Activated CD4-positive, alpha-beta T cell treated with anti-CD3 and anti-CD28 coated beads, Interleukin-2, amount 10 ng/mL, durations not matched to agents 7 days and 5 days (primary cell): ENCODE measurements at regions not wholly inside any gene's neighbourhood (a gene's known extent, or its start where the extent isn't known, plus 50 kb on each side); places are given as distances from the start of the nearest gene placed in this dataset.
"Not testable (repeated sequence)": the region's sequence is repeated elsewhere in the genome, so short reads cannot be mapped to it uniquely, and the experiment has no call there.

Experiments
- CTCF ChIA-PET: fragments of 350-600 bp; sonication (Branson Sonifier 250); formaldehyde crosslinking; loops from one replicate; lab custom pipeline; 2021; ENCODE audit warnings: antibody characterized with exemption; lab: Charles Lee
- POLR2A ChIA-PET: fragments of 350-600 bp; sonication (Branson Sonifier 250); formaldehyde crosslinking; loops from one replicate; lab custom pipeline; 2021; ENCODE audit warnings: antibody characterized with exemption; lab: Charles Lee
- DNase-seq: peaks from one replicate; pipeline ENCODE4 v3.0.0-alpha.2; 2020
- H3K27ac Mint-ChIP-seq: one replicate; pipeline ENCODE4 v1.8.0; 2021; ENCODE audit warnings: mild to moderate bottlenecking, moderate library complexity, mixed read lengths
- H3K27me3 Mint-ChIP-seq: one replicate; pipeline ENCODE4 v1.8.0; 2021; ENCODE audit warnings: mixed read lengths
- H3K36me3 Mint-ChIP-seq: one replicate; pipeline ENCODE4 v1.8.0; 2021; ENCODE audit warnings: low read depth, mixed read lengths
- H3K4me1 Mint-ChIP-seq: one replicate; pipeline ENCODE4 v1.8.0; 2021; ENCODE audit warnings: mixed read lengths
- H3K4me3 Mint-ChIP-seq: one replicate; pipeline ENCODE4 v1.8.0; 2021; ENCODE audit warnings: mild to moderate bottlenecking, moderate library complexity, mixed read lengths
- H3K9me3 Mint-ChIP-seq: one replicate; pipeline ENCODE4 v1.8.0; 2021; ENCODE audit warnings: mixed read lengths

DNA sequence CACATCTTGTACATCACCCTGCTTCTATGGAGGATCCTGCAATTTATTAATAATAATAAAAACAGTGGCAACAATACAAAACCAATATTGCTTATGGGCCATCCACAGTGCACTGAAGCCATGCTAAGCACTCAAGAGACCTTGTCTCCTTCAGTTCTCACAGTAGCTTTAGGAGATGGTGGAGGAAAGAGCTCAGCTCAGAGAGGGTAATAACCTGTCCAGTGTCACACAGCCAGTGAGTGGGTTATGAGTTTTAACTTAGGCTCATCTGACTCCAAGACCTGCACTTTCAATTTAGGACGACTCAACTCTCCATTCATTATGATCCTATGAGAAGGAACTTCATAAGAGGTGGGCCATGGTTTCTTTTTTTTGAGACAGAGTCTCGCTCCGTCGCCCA is 347.6 kb upstream of the RUNX1 start:
- CTCF ChIA-PET, result interaction anchor here (0.6 to 1.2 kb wide), 2 partner anchors 14 to 413 kb away, joined by 3 read pairs; no protein-coding TSS in a partner anchor
- DNase-seq, result no peak
- no peaks in the 10 kb centered on the region for H3K36me3 Mint-ChIP-seq
- H3K9me3 Mint-ChIP-seq, result peaks cover 3% of the 10 kb centered on the region
- no peak overlapping the region for H3K27ac Mint-ChIP-seq
- H3K27me3 Mint-ChIP-seq, result no peaks in the 10 kb centered on the region
- POLR2A ChIA-PET, result no interaction called here
- no peak overlapping the region for H3K4me3 Mint-ChIP-seq
- H3K4me1 Mint-ChIP-seq, result peaks cover 22% of the 10 kb centered on the region

DNA sequence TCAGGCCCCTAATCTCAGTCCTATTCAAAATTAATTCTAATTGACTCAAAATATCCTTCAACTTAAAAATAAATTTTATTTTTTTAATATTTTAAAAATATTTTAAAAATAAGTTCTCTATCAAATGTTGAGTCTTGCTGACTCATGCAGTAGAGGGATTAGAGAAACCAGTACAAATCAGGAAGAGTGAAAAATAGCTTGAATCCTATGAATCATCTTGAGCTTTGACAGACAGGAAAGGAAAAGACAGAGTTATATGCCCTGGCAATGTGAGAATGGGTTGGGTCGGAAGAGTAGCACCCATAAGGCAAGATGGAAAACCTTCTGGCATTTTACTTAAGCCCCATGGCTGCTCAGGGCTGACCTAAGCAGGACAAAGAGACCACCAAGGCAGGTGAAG is 346.6 kb upstream of the RUNX1 start:
- peaks cover 3% of the 10 kb centered on the region for H3K9me3 Mint-ChIP-seq
- H3K36me3 Mint-ChIP-seq, result no peaks in the 10 kb centered on the region
- POLR2A ChIA-PET, result no interaction called here
- H3K4me3 Mint-ChIP-seq, result no peak overlapping the region
- CTCF ChIA-PET, result interaction anchor here (0.6 to 1.2 kb wide), 3 partner anchors 13 to 506 kb away, joined by 3 to 4 read pairs (median 4); no protein-coding TSS in a partner anchor
- H3K4me1 Mint-ChIP-seq, result peaks cover 20% of the 10 kb centered on the region
- H3K27me3 Mint-ChIP-seq, result no peaks in the 10 kb centered on the region
- no peak overlapping the region for H3K27ac Mint-ChIP-seq
- no peak for DNase-seq

DNA sequence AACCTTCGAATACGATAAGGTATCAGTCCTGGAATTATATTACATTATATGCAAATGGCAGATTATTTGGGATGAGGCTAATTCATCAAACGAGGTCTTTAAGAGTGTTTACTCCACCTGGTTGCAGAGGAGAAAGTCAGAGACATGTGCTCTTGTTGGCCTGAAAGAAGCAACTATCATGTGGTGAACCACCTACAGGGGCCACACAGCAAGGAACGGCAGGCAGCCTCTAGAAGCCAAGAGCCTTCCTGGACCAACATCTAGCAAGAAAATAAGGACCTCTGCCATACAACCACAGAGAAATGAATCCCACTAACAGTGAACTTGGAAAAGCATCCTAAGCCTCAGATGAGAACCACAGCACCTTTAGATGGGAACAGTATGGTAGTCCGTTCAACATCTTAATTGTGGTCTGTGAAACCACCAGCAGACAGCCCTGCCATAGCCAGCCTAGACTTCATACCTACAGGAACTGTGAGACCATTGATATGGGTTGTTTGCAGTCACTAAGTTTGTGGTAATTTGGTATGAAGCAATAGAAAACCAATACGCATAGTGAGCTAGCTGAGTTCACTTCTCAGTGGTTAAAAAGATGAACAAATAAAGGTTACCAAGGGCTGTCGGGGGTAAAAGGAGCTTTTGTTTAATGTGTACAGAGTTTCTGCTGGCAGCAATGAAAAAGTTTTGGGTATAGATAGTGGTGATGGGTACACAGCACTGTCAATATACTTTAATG is 345.7 kb upstream of the RUNX1 start:
- POLR2A ChIA-PET, result no interaction called here
- no peak overlapping the region for H3K4me3 Mint-ChIP-seq
- CTCF ChIA-PET, result interaction anchor here (0.9 kb wide), 1 partner anchor 649 kb away, joined by 3 read pairs; no protein-coding TSS in a partner anchor

DNA sequence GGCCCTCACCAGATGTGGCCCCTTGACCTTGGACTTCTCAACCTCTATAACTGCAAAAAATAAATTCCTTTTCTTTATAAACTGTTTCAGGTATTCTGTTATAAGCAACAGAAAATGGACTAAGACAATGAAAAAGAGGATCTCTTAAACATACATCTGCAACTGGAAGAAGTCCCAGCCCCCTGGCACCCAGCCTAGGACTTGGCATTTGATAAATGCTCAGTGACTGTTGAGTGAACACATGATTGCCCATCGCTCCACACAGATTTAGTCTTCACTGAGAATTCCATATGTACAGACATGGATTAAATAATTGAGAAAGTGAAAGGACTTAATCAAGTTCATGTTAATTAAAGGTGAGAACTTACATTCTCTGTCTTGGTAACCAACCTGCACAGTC is 344.9 kb upstream of the RUNX1 start:
- DNase-seq, result no peak
- POLR2A ChIA-PET, result no interaction called here
- CTCF ChIA-PET, result interaction anchor here (1.2 kb wide), 1 partner anchor 22 kb away, joined by 3 read pairs; no protein-coding TSS in a partner anchor
- Mint-ChIP-seq H3K27ac (no peak overlapping the region), H3K9me3 (peaks cover 5% of the 10 kb centered on the region), H3K27me3 (no peaks in the 10 kb centered on the region), H3K36me3 (no peaks in the 10 kb centered on the region), H3K4me1 (peaks cover 7% of the 10 kb centered on the region), H3K4me3 (no peak overlapping the region)

More for the DNA sequence above, 345.7 kb upstream of the RUNX1 start:
- peaks cover 5% of the 10 kb centered on the region for H3K9me3 Mint-ChIP-seq
- H3K27ac Mint-ChIP-seq, result no peak overlapping the region
- no peaks in the 10 kb centered on the region for H3K36me3 Mint-ChIP-seq
- no peak for DNase-seq
- H3K27me3 Mint-ChIP-seq, result no peaks in the 10 kb centered on the region
- peaks cover 11% of the 10 kb centered on the region for H3K4me1 Mint-ChIP-seq

DNA sequence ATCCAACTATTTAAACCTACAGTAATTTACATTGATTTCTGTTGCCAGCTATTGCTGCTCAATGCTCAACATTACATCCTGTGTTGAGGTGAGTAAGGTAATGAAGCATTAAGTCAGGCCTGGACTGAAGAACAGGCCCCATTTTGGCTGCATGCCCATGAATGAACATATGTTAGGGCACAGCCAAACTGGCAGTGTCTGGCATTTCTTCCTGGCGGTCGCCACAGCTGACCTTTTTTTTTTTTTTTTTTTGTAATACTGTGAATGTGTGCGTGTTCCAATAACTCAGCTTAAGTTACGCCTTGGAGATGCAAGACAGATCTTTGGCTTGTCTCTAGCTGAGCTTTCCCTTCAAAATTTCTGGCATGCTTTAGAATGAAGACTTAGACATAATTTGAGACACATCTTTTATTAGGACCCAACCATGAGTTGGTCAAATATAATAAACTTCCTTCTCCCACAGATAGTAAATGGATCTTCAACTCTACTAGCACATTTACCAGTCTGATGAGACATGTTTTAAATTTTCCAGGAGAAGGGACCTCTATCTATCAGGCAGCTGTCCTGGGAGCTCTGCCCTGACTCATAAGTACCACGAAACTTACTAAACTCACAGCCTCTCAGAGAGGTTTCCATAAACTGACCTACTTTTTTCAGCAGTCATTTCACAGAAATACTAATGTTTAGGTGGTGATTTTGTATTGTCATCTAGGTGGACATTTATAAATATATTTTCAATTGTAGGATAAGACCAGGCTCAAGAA is 341.1 kb upstream of the RUNX1 start:
- no peak overlapping the region for H3K4me3 Mint-ChIP-seq
- ChIA-PET POLR2A (no interaction called here), CTCF (interaction anchor here (0.5 to 2.0 kb wide), 6 partner anchors 10 to 406 kb away, joined by 3 to 5 read pairs (median 4); no protein-coding TSS in a partner anchor)
- H3K27me3 Mint-ChIP-seq, result no peaks in the 10 kb centered on the region
- H3K4me1 Mint-ChIP-seq, result no peaks in the 10 kb centered on the region
- H3K36me3 Mint-ChIP-seq, result no peaks in the 10 kb centered on the region
- H3K27ac Mint-ChIP-seq, result no peak overlapping the region
- peaks cover 5% of the 10 kb centered on the region for H3K9me3 Mint-ChIP-seq
- no peak for DNase-seq

DNA sequence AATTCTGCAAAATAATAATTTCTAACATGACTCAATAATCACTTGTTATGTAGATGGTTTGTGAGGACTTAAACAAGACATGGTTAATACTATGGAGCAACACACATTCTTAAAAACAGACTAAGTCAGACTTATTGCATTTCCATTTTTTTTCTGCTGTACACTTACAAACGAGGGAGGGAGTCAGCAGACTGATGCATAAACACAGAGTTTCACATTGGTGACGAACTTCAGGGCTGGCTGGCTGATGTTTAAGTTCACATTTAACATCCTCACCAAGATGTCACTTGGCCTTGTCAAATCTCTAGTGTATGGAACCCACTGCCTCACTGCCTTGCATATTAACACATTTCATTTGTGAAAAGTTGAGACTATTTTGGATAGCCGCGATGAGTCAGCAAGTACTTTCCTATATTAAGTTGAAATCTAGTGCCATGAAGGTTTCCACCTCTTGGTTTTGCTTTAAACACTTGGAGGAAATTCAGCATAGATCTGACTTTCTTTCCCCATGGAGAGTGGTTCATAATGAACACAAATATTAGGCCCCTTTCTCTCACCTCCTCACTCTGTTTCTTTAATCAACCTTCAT is 337.5 kb upstream of the RUNX1 start:
- peaks cover 2% of the 10 kb centered on the region for H3K9me3 Mint-ChIP-seq
- H3K4me3 Mint-ChIP-seq, result no peak overlapping the region
- CTCF ChIA-PET, result no interaction called here
- peaks cover 7% of the 10 kb centered on the region for H3K27me3 Mint-ChIP-seq
- DNase-seq, result no peak
- H3K27ac Mint-ChIP-seq, result no peak overlapping the region
- H3K4me1 Mint-ChIP-seq, result no peaks in the 10 kb centered on the region
- POLR2A ChIA-PET, result no interaction called here
- no peaks in the 10 kb centered on the region for H3K36me3 Mint-ChIP-seq

DNA sequence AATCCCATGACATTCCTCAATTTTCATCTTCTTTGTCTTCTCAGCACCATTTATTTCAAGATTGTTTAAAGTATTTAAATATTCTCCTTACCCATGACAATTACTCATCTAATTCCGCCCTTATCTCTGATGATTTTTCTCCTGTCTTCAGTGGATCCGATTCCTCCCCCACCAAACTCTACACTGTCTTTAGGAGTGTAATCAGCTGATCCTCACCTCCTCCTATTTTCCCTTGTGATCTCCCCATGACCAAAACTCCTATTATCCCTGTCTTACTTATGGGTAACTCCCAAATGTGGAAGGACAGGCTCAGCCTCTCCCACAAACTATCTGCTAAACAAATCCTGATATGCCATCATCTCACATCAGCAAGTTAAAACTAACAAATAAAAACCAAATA is 335.3 kb upstream of the RUNX1 start:
- H3K36me3 Mint-ChIP-seq, result no peaks in the 10 kb centered on the region
- H3K27ac Mint-ChIP-seq, result no peak overlapping the region
- POLR2A ChIA-PET, result no interaction called here
- no peaks in the 10 kb centered on the region for H3K4me1 Mint-ChIP-seq
- H3K4me3 Mint-ChIP-seq, result no peak overlapping the region
- no peaks in the 10 kb centered on the region for H3K9me3 Mint-ChIP-seq
- no peak for DNase-seq
- H3K27me3 Mint-ChIP-seq, result peaks cover 7% of the 10 kb centered on the region
- CTCF ChIA-PET, result no interaction called here

DNA sequence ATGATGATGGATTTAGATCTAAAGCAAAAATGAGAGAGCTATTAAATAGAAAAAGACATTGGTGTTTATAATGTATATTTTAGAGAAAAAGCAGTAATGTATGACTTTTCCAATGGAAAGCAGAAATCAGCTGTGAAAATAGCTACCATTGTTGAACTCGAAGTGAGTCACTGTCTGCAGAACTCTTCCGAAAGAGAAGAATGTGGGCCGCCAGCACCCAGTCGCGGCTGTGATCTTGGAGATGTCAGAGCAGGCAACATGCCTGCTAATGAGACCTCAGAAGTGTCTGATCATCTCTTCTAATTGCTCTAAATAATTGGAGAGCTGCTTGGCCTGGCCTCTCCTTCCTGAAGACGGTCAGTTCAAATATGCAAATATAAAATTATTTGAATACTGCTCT is 333.6 kb upstream of the RUNX1 start:
- Mint-ChIP-seq H3K4me3 (no peak overlapping the region), H3K4me1 (no peaks in the 10 kb centered on the region), H3K27me3 (peaks cover 7% of the 10 kb centered on the region), H3K9me3 (no peaks in the 10 kb centered on the region), H3K27ac (no peak overlapping the region), H3K36me3 (no peaks in the 10 kb centered on the region)
- CTCF ChIA-PET, result interaction anchor here (0.7 to 1.9 kb wide), 5 partner anchors 14 to 296 kb away, joined by 3 to 5 read pairs (median 4); no protein-coding TSS in a partner anchor
- no peak for DNase-seq
- POLR2A ChIA-PET, result interaction anchor here (0.6 kb wide), 1 partner anchor 10 kb away, joined by 5 read pairs; no protein-coding TSS in a partner anchor

DNA sequence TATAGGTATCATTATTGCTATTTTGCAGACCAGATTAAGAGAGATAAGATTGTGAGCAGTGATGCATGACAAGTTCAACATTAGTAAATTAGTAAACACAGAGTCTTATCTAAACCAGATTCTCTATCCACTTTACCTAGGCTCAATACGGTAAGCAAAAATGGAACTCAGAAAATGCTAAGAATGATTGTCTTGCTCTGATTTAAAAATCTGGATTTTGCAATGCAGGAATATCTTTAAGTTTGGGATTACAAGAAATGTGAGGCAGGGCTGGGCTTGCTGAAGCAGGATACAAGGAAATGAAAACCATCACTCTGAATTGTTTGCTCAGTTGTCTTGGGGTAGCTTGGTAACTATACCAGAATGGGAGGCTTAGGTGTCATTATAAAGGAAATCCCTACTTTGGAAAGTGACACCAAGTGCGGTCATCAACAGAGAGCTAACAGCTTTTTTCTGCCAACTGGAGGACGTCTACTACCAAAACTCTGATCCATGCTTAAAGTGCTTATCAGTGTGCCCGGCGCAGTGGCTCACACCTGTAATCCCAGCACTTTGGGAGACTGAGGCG is 332.7 kb upstream of the RUNX1 start:
- DNase-seq, result no peak
- ChIA-PET CTCF (interaction anchor here (1.9 kb wide), 1 partner anchor 26 kb away, joined by 5 read pairs; no protein-coding TSS in a partner anchor), POLR2A (no interaction called here)
- no peaks in the 10 kb centered on the region for H3K9me3 Mint-ChIP-seq
- no peak overlapping the region for H3K4me3 Mint-ChIP-seq
- peaks cover 7% of the 10 kb centered on the region for H3K27me3 Mint-ChIP-seq
- H3K4me1 Mint-ChIP-seq, result no peaks in the 10 kb centered on the region
- no peak overlapping the region for H3K27ac Mint-ChIP-seq
- no peaks in the 10 kb centered on the region for H3K36me3 Mint-ChIP-seq

DNA sequence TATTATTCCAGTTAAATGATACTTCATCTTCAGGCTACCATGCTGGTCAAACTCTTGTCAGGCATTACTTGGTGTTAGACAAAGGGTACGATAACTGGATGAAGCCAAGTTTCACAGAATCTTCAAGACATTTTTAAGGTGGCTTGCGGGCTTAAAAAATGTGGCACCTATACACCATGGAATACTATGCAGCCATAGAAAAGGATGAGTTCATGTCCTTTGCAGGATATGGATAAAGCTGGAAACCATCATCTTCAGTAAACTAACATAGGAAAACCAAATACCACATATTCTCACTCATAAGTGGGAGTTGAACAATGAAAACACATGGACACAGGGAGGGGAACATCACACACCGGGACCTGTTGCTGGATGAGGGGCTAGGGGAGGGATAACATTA is 331.2 kb upstream of the RUNX1 start:
- H3K27me3 Mint-ChIP-seq, H3K27ac Mint-ChIP-seq, POLR2A ChIA-PET, H3K4me3 Mint-ChIP-seq, H3K4me1 Mint-ChIP-seq, H3K36me3 Mint-ChIP-seq, DNase-seq, H3K9me3 Mint-ChIP-seq: not testable (repeated sequence)
- CTCF ChIA-PET, result interaction anchor here (1.3 kb wide), 1 partner anchor 10 kb away, joined by 3 read pairs; no protein-coding TSS in a partner anchor

DNA sequence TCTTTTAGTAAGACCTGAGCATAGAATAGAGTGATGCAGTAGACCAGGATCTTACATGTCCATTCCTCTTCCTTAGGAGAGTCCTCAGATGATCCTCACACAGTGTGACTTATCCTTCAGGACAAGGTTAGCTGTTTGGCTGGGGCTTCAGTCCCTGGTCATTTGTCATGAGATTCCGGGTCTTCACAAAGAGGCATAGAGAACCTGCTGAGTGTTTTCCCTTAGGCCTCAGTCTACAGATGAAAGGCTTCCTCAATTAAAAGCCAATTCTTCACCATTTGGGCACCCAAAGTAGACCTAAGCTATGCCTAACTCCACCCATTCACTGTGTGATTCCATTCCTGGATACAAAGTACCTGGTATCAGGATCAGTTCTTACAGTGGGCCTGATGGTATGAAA is 329.8 kb upstream of the RUNX1 start:
- ChIA-PET CTCF (interaction anchor here (0.6 to 1.3 kb wide), 2 partner anchors 11 to 243 kb away, joined by 3 read pairs; no protein-coding TSS in a partner anchor), POLR2A (no interaction called here)
- H3K27ac Mint-ChIP-seq, result no peak overlapping the region
- DNase-seq, result no peak
- H3K27me3 Mint-ChIP-seq, result peaks cover 2% of the 10 kb centered on the region
- H3K36me3 Mint-ChIP-seq, result no peaks in the 10 kb centered on the region
- no peaks in the 10 kb centered on the region for H3K9me3 Mint-ChIP-seq
- H3K4me3 Mint-ChIP-seq, result no peak overlapping the region
- H3K4me1 Mint-ChIP-seq, result no peaks in the 10 kb centered on the region

DNA sequence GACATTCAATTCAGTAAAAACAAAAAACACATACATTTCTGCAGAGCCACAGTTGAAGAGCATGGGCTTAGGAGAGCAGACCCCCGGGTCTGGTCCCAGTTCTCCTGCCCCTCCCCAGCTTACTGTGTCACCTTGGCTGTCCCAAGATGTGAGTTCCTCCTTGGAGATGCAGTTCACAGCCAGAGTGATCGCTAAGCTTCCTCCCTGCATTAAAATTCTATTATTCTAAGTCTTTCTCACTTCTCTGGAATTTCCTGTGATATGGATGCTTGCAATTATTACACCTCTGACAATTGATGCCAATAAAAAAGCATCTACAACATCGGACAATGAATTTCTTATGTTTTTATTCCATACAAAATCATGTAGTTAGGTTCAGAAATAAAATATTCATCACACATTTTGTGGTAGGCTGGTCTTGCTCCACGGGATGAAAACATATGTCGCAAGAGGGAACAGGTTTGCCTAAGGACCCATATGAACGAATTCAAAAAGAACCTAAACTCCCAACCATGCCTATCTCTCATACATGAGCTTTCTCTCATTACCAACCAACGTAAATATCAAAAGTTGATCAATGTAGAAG is 328.5 kb upstream of the RUNX1 start:
- no peak for DNase-seq
- POLR2A ChIA-PET, result no interaction called here
- CTCF ChIA-PET, result no interaction called here
- H3K27me3 Mint-ChIP-seq, result no peaks in the 10 kb centered on the region
- no peaks in the 10 kb centered on the region for H3K36me3 Mint-ChIP-seq
- no peak overlapping the region for H3K4me3 Mint-ChIP-seq
- H3K4me1 Mint-ChIP-seq, result no peaks in the 10 kb centered on the region
- no peaks in the 10 kb centered on the region for H3K9me3 Mint-ChIP-seq
- H3K27ac Mint-ChIP-seq, result no peak overlapping the region
